HG03064 (cell line): ENCODE measurements at regions not wholly inside any gene's neighbourhood (a gene's known extent, or its start where the extent isn't known, plus 50 kb on each side); places are given as distances from the start of the nearest gene placed in this dataset.
"Not testable (repeated sequence)": the region's sequence is repeated elsewhere in the genome, so short reads cannot be mapped to it uniquely, and the experiment has no call there.

Experiments
- ATAC-seq: cut with Tn5 transposase; IDR thresholded peaks from one replicate; pipeline ENCODE4 v1.9.1; 2021; ENCODE audit warnings: low read depth; ENCODE audit not compliant: unreplicated experiment

GRCh38 chr14:61174441-61174891 is 106.7 kb downstream of the TMEM30B start:
- ATAC-seq: no peak

- ATAC-seq: no peak
Measured at GRCh38 chr14:61171727-61172126, 109.4 kb downstream of the TMEM30B start.

- no peak for ATAC-seq
Measured at GRCh38 chr14:61168141-61168540, 113.0 kb downstream of the TMEM30B start.

- no peak for ATAC-seq
Measured at GRCh38 chr14:61167642-61168041, 113.5 kb downstream of the TMEM30B start.

DNA sequence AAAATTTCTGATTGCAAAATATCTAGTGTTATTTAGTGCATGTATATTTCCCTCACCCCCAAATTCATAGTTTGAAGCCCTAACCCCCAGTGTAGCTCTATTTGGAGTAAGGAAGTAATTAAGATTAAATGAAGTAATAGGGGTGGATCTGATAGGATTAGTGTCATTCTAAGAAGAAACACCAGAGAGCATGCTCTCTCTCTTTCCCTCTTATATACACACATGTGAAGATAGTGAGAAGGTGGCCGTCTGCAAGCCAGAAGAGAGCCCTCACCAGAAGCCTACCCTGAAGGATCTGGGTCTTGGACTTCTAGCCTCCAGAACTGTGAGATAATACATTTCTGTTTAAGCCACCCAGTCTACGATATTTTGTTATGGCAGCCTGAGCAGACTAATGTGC is 120.3 kb downstream of the TMEM30B start:
- no peak for ATAC-seq

DNA sequence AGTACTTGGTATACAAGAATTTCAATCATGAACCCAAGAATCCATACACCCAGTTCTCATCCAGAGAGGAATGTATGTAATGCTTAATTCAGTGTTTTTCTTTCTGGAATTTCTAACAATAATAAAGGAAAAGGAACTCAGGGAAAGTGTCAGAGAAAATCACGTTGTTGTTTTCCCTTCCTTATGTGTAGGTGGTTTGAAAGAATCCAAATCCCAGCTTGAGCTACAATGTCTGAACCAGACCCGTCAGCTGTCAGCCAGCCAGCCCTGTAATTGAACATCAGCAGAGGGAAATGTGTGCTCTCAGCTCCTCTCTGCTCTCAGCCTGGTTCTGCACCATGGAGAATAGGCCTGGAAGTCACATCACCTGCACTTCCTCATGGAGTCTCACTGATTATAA is 126.5 kb downstream of the TMEM30B start:
- ATAC-seq: no peak

DNA sequence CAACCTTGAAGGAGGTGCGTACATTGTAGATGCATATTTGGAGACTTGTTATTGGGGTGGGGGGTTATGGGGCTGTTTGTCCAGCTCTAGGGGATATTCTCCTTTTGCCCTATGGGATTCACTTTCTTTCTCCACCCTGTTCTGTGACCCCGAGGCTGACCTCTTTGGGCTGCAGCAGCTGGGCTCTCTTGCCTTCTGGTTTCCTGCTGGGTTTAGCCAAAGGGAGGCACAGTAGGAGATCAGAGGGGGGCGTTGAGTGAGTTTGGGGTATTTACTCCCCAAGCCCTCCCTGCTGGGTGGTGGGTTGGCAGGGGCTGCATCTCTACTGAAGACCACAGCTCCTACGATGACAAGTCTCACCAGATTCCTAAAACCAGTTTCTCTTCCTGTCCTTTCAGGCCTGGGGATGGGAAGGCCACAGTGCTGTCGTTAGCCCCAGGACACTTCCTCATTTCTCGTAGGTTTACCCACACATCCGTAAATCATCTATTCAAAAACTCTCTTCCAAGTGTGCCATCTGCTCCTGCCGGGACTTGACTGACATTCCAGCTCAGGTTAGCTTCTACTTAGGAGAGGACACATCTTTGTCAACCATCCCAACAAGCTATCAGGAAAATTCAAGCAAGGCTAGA is 127.1 kb downstream of the TMEM30B start:
- ATAC-seq: no peak

DNA sequence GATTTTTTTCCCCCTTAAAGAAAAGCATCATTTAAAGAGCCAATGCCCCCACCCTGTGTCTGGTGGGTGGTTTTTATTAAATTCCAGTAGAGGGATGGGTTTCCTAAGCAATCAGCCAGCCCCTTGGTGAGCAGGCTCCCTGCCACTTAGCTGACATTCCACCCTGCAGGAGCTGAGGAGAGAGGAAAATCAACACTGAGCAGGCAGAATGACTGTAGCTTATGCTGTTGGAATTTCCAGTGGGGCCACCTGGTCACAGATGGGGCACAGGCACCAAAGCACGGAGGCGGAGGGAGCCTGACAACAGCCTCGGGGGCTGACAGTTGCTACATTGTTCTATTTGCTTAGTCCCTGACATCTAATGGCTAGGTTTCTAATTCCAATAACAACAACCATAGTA is 127.7 kb downstream of the TMEM30B start:
- ATAC-seq: no peak

DNA sequence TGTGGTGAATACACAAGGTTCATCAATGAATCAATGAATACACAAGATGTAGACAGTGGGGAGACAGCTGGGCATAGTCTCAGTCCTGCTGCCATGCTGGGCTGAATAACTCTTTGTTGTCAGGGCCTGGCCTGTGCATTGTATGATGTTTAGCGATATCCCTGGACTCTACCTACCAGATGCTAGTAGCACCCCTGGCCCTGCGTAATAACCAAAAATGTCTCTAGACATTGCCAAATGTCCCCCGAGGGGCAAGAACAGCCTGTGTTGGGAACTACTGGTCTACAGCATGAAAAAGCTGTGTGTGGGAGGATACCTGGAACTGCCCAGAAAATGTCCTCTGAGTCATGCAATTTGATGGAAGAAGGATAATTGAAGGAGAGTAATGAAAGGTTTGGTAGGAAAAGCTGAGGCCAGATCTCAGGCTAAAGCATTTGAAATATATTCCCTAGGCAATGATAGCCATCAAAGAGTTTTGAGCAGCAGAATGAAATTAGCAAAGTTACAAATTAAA is 128.2 kb downstream of the TMEM30B start:
- no peak for ATAC-seq

DNA sequence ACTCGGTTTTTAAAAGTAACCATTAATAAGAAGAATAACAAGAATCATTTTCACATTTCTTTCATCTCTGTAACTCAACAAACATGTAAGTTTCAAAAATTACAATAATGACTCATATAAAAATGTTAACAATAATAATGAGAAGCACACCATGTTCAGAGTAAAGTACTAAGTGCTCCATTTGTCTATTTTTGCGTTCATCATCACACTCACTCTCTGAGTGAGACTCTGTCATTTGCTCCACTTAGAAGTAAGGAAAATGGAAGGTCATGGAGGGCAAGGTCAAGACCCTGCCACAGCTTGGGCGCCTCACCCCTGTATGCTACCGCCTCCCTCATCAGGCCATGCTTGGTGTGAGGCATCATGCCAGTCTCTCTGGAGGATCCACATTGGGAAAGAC is 129.9 kb downstream of the TMEM30B start:
- ATAC-seq: no peak

DNA sequence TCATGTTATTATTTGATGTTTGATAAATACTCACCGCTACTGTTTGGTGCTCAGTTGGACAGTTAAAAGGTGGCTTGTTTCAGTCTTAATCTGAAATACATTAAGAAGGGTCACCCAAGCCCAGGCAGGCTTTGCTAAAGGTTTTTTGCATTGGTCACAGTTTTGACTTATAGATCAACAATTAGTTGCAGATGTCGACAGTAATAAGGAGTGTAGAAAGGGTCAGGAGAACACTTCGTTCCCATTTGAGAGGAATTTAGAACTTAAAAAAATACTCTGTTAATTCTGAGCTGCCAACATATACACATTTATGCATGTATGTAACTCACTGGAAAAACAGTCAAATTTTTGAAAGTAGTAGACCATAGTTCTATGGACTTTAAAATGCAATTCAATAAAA is 130.3 kb downstream of the TMEM30B start:
- ATAC-seq: no peak

DNA sequence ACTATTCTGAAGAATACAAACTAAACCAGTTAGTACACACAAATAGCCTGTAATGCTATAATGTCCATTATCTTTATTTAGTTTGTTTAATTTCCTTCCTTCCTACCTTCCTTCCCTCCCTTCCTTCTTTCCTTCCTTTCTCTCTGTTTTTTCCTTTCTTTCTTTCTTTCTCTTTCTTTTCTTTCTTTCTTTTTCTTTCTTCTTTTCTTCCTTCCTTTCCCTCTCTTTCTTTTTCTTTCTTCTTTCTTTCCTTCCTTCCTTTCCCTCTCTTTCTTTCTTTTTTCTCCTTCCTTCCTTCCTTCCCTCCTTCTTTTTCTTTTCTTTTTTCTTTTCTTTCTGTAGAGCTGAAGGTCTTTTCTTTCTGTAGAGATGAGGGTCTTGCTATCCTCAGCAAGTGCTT is 131.2 kb downstream of the TMEM30B start:
- ATAC-seq: no peak

- no peak for ATAC-seq
Measured at GRCh38 chr14:61148742-61149350, 132.3 kb downstream of the TMEM30B start.

- ATAC-seq: no peak
Measured at GRCh38 chr14:61147831-61148549, 133.1 kb downstream of the TMEM30B start.

DNA sequence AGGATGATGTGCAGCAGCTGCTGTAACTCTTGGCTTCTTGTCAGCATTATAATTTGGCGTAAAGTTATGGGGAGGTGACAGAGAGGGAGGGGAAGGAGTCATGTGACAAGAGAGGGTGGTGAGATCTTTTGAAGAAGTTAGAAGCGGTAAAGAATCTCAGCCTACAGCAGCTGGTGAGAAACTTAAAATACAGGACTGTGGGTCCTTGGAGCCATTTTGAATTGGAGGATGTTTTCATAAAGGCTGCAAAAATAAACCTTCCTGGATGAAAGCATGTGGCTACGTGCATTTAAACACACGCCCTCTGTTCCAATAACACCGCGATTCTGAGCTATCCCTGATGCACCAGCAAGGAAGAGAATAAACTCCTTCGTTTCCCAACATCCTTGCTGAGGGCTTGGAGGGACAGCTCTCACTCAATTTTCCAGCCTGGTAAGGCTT is 133.7 kb downstream of the TMEM30B start:
- ATAC-seq: no peak

DNA sequence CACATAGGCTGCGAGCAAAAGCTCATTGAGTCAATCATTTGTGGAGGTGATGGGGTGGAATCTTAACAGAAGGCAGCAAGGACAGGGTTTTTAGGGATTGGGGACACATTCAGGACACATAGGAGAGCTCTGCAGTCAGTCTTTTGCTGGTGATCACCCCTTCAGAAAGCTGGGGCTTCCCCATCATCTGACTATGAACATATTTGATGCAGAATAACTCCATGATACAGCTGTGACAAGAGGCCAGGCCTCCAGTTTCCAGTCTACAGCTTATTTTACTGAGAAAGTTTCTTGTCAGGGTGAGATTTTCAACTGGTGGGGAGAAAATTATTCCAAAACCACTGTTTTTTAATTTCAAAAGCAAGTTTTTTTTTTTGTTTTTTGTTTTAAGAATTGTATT is 134.2 kb downstream of the TMEM30B start:
- ATAC-seq: no peak

GRCh38 chr14:61145903-61146481 is 135.1 kb downstream of the TMEM30B start:
- no peak for ATAC-seq

DNA sequence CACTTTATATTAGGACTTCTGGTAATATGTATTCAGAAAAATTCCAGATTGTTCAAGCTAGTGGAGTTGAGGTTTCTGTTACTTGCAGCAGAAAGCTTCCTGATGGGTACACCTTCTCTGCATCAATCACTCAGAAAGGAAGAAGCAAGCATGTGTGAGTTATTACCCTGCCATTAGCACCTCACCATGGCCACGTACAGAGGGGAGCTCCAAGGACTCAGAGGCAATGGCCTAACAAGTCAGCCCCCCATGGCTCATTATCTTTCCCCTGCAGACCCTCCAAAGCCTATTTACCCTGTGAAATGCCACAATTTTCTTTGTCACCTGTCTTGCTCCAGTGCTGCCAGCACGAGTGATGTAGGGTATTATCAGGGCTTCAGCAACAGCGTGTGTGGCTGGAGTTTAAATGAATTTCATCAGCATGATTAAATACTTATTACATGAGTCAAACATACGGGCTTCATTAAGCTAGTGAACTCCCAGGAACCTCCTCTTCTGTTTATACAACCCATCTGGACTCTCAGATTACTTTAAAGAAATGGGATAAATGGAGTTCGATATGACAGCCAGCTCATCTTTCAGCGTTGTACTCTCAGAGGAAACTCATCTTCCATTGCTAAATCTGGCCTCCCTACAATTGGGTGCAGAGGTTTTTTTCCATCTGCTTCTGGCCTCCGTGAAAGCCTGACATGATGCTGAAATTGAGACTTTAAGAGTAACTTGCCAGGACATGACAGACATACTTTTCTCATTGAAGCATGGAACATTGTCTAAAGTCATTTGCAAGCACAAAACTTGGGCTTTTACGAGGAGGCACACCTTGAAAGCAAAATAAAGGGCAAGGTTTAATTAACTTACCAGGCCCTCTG is 135.9 kb downstream of the TMEM30B start:
- ATAC-seq: no peak

DNA sequence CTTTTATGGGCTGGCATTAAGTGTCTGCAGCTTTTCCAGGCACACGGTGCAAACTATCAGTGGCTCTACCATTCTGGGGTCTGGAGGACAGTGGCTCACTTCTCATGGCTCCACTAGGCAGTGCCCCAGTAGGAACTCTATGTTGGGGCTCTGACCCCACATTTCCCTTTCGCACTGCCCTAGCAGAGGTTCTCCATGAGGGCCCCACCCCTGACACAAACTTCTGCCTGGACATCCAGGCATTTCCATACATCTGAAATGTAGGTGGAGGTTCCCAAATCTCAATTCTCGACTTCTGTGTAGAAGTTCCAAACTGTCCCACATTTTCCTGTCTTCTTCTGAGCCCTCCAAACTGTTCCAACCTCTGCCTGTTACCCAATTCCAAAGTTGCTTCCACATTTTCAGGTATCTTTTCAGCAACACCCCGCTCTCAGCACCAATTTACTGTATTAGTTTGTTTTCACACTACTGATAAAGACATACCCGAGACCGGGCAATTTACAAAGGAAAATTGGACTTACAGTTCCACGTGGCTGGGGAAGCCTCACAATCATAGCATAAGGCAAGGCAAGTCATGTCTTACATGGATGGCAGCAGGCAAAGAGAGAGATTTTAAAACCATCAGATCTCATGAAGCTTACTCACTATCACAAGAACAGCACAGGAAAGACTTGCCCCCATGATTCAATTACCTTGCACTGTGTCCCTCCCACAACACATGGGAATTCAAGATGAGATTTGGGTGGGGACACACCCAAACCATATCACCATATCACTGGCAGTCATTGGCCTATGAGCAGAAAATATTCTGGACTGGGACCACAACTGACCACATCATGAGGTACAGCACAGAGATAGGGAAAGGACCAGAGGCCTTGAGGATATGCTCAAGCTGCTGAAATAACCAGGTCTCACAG is 136.8 kb downstream of the TMEM30B start:
- not testable (repeated sequence) for ATAC-seq
